BLaER1 treated with 17β-estradiol and CSF1 and Interleukin-3, amounts not matched to agents 10 nM and 100 nM (cell line): ENCODE measurements at regions not wholly inside any gene's neighbourhood (a gene's known extent, or its start where the extent isn't known, plus 50 kb on each side); places are given as distances from the start of the nearest gene placed in this dataset.

Experiments used
- H3K27ac ChIP-seq, 11 experiments: shearing (Covaris generic); formaldehyde crosslinking; 2 replicates each; pipeline ENCODE4 v1.8.1; 2022
- H3K27me3 ChIP-seq, 11 experiments: shearing (Covaris generic); formaldehyde crosslinking; 2 replicates each; pipeline ENCODE4 v1.8.1; 2022
- H3K36me3 ChIP-seq, 11 experiments: shearing (Covaris generic); formaldehyde crosslinking; 2 replicates each; pipeline ENCODE4 v1.8.1; 2022
- H3K4me1 ChIP-seq, 10 experiments: shearing (Covaris generic); formaldehyde crosslinking; 2 replicates each; pipeline ENCODE4 v1.8.1; 2022
- H3K4me2 ChIP-seq, 11 experiments: shearing (Covaris generic); formaldehyde crosslinking; 2 replicates each; pipeline ENCODE4 v1.8.1; 2022
- H3K4me3 ChIP-seq, 10 experiments: shearing (Covaris generic); formaldehyde crosslinking; 2 replicates each; pipeline ENCODE4 v1.8.1; 2022
- H3K9ac ChIP-seq, 11 experiments: shearing (Covaris generic); formaldehyde crosslinking; 2 replicates each; pipeline ENCODE4 v1.8.1; 2022
- H3K9me3 ChIP-seq, 11 experiments: shearing (Covaris generic); formaldehyde crosslinking; replicated peaks in 1 of 11; 2 replicates each; pipeline ENCODE4 v1.8.1; 2022
- H4K20me1 ChIP-seq, 11 experiments: shearing (Covaris generic); formaldehyde crosslinking; 2 replicates each; pipeline ENCODE4 v1.8.1; 2022
- Cebpa-rat ChIP-seq, 11 experiments: shearing (Covaris generic); IDR thresholded peaks; 2 replicates each; pipeline ENCODE4 v1.8.1; 2022

DNA sequence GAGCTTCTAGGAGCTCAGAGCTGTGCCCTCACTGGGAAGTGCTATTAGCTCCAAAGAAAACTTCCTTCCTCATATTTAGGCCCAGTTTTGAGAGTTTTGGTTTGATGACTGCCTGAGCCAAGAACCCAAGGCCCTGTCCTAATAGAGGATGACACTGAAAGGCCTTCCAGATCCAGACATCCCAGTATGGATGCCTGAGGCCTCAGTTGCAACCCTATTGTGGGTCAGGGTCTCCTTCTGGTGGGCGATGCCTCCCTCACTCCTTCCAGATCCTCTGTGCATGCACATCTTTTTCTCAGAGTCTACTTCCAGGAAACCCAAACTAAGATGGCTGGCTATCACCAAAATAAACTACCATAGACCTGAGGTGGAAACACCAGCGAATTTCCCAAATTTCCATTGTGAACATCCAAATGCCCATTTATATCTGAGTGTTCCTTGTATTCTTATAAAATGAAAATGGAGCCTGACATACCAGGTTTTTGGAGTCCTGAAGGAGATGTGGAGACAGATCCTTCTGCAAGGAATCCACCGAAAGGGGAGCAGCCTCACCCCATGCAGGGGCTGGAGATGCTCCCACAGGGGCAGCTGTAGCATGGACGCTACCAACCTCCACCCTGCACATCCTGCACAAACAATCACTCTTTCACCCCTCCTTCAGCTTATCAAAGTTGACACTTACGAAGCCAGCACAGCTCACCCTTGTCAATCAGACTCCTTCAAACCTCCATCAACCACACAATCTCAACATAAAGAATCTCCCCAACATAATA, 61.1 kb downstream of the GGTLC2 start:
- no peaks in the 10 kb centered on the region for H3K9me3 ChIP-seq

DNA sequence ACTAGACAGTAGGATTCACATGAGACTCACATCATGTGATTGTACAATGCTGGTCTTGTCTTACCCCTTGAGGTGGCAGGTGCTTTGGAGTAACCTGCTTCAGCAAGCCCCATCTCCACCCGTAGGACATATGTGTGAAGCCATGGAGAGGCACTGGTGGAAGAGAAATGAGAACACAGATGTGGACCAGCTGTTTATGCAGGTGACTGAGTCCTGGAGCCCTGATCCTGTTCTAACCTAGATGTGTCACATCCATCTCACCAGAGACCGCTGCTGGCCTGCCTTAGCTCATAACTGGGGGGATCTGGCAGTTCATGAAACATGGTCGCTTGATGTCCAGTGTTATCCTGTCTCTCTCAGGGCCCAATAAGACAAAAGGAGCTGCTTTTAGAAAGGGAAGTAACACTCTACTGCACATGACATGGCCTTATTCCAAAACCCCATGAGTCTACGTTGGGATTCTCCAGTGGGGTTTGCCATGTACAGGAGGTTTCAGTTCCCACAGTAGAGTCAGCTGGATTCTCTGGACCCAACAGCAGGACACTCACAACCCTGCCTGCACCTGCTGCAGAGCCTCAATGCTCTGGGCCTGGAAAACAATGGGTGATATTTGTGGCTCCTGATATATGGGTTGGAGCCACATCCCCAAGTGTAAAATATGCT, 62.0 kb downstream of the GGTLC2 start:
- no peaks in the 10 kb centered on the region for H3K9me3 ChIP-seq
- H4K20me1 ChIP-seq = no peaks in the 10 kb centered on the region; a peak in 2 of 22 replicates
- peaks cover 26 to 48% (median 37%) of the 10 kb centered on the region in 10 experiments for H3K4me1 ChIP-seq
- no peak for TF ChIP-seq Cebpa-rat (IDR thresholded peaks at IDR 0.05)
- no peaks in the 10 kb centered on the region for H3K36me3 ChIP-seq
- H3K27me3 ChIP-seq = no peaks in the 10 kb centered on the region
- H3K4me2 ChIP-seq = peak overlapping the region; percentile 14 to 69 (median 48); a peak in 20 of 22 replicates
- no peak overlapping the region for H3K4me3 ChIP-seq
- H3K27ac ChIP-seq = no peak overlapping the region
- H3K9ac ChIP-seq = no peak overlapping the region

More for the DNA sequence above, 61.1 kb downstream of the GGTLC2 start:
- no peak overlapping the region for H3K9ac ChIP-seq
- no peak for TF ChIP-seq Cebpa-rat (IDR thresholded peaks at IDR 0.05)
- peaks cover 26 to 48% (median 37%) of the 10 kb centered on the region in 10 experiments for H3K4me1 ChIP-seq
- H3K4me3 ChIP-seq = no peak overlapping the region
- peak overlapping the region; percentile 16 to 75 (median 62); a peak in 11 of 22 replicates for H3K4me2 ChIP-seq
- no peaks in the 10 kb centered on the region for H3K36me3 ChIP-seq
- H3K27ac ChIP-seq = no peak overlapping the region
- H4K20me1 ChIP-seq = no peaks in the 10 kb centered on the region; a peak in 2 of 22 replicates
- no peaks in the 10 kb centered on the region for H3K27me3 ChIP-seq

DNA sequence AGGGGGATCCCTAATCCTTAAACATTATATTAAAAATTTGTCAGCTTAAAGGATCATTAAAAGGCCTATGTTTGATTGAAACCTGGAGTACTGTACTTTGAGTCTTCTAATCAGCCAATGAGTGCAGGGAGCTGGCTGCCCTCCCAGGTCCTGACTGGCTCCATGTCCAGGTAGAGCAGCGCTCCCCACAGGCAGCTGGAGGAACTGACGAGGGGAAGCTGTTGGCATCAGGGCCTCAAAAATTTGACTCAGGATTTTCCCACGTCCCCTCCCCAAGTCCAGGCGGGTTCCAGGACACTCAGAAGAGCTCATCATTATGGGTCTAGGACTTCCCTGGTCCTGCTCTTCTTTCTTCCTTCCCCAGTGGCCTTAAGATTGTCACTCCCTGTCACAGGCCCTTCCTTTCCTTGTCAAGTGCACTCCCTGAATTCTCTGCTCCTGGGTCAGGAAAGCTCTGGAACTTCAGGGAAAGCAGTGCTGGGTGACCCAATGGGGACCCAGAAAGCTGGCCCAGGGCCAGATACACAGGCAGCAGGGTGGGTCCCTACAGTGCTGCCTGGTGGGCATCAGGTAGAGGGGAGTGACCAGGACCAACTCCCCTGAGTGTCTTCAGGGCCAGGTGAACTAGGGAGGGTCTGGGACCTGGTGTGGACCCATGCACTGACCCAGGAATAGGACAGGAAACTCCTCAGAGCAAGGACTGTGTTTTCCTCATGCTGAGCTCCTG, 65.5 kb downstream of the GGTLC2 start:
- Histone ChIP-seq H3K4me1 (peaks cover 42 to 55% (median 47%) of the 10 kb centered on the region in 10 experiments), H3K4me3 (no peak overlapping the region), H3K9ac (no peak overlapping the region), H3K4me2 (no peak overlapping the region), H3K36me3 (no peaks in the 10 kb centered on the region), H3K27ac (no peak overlapping the region), H3K27me3 (no peaks in the 10 kb centered on the region), H3K9me3 (no peaks in the 10 kb centered on the region), H4K20me1 (no peaks in the 10 kb centered on the region; a peak in 1 of 22 replicates)
- no peak for TF ChIP-seq Cebpa-rat (IDR thresholded peaks at IDR 0.05)

GRCh38 chr22:22710719-22711531, 66.5 kb downstream of the GGTLC2 start:
- peaks cover 47 to 56% (median 51%) of the 10 kb centered on the region in 10 experiments for H3K4me1 ChIP-seq
- no peak overlapping the region for H3K27ac ChIP-seq
- H3K9me3 ChIP-seq = no peaks in the 10 kb centered on the region
- TF ChIP-seq Cebpa-rat (IDR thresholded peaks at IDR 0.05) = no peak
- no peaks in the 10 kb centered on the region for H3K27me3 ChIP-seq
- H3K4me2 ChIP-seq = peak overlapping the region in 2 of 11 experiments; percentile 77 to 78; a peak in 1 of 22 replicates
- no peak overlapping the region for H3K4me3 ChIP-seq
- H4K20me1 ChIP-seq = no peaks in the 10 kb centered on the region; a peak in 1 of 22 replicates
- no peak overlapping the region for H3K9ac ChIP-seq
- no peaks in the 10 kb centered on the region for H3K36me3 ChIP-seq

GRCh38 chr22:22711532-22711913, 67.1 kb downstream of the GGTLC2 start:
- peak overlapping the region in 7 of 11 experiments; percentile 57 to 81 (median 77); a peak in 12 of 22 replicates for H3K4me2 ChIP-seq
- H4K20me1 ChIP-seq = no peaks in the 10 kb centered on the region; a peak in 1 of 22 replicates
- H3K27me3 ChIP-seq = no peaks in the 10 kb centered on the region
- no peak overlapping the region for H3K27ac ChIP-seq
- H3K36me3 ChIP-seq = no peaks in the 10 kb centered on the region
- no peak overlapping the region for H3K4me3 ChIP-seq
- H3K4me1 ChIP-seq = peaks cover 45 to 56% (median 50%) of the 10 kb centered on the region in 10 experiments
- no peak overlapping the region for H3K9ac ChIP-seq
- H3K9me3 ChIP-seq = no peaks in the 10 kb centered on the region
- TF ChIP-seq Cebpa-rat (IDR thresholded peaks at IDR 0.05) = no peak

DNA sequence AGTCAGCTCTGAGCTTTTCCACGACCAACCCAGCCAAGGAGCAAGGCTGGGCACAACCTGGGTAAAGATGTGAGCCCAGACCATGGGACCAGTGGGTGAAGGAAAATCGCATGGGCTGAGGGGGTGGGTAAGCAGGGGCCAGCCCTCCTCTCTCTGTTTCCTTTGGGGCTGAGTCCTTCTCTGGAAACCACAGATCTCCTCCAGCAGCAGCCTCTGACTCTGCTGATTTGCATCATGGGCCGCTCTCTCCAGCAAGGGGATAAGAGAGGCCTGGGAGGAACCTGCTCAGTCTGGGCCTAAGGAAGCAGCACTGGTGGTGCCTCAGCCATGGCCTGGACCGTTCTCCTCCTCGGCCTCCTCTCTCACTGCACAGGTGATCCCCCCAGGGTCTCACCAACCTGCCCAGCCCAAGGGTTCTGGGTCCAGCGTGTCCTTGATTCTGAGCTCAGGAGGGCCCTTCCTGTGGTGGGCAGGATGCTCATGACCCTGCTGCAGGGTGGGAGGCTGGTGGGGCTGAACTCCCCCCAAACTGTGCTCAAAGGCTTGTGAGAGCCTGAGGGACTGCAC, 67.8 kb downstream of the GGTLC2 start:
- Histone ChIP-seq H3K9me3 (no peaks in the 10 kb centered on the region), H3K4me3 (no peak overlapping the region), H3K9ac (peak overlapping the region in 1 of 11 experiments; percentile 2; a peak in 1 of 22 replicates), H3K27me3 (no peaks in the 10 kb centered on the region), H3K4me1 (peaks cover 38 to 51% (median 46%) of the 10 kb centered on the region in 10 experiments), H4K20me1 (no peaks in the 10 kb centered on the region; a peak in 1 of 22 replicates), H3K36me3 (no peaks in the 10 kb centered on the region), H3K4me2 (peak overlapping the region; percentile 38 to 89 (median 72)), H3K27ac (peak overlapping the region in 2 of 11 experiments; percentile 10 to 22; a peak in 1 of 22 replicates)
- no peak for TF ChIP-seq Cebpa-rat (IDR thresholded peaks at IDR 0.05)

DNA sequence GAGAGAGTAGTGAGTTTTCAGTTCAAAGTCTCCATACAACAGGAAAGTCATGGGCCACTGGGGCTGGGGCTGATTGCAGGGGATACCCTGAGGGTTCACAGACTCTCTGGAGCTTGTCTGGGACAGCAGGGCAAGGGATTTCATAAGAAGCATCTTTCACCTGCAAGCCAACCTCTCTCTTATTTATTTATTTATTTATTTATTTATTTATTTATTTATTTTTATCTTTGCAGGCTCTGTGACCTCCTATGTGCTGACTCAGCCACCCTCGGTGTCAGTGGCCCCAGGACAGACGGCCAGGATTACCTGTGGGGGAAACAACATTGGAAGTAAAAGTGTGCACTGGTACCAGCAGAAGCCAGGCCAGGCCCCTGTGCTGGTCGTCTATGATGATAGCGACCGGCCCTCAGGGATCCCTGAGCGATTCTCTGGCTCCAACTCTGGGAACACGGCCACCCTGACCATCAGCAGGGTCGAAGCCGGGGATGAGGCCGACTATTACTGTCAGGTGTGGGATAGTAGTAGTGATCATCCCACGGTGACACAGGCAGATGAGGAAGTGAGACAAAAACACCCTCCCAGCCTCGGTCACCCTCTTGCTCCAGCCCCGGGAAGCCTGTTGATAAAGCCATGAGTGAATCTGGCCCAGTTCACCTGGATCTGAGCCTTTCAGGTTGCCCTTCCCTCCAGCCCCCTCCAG, 68.4 kb downstream of the GGTLC2 start:
- no peak overlapping the region for H3K4me3 ChIP-seq
- H3K9me3 ChIP-seq = no peaks in the 10 kb centered on the region
- H3K27ac ChIP-seq = peak overlapping the region in 3 of 11 experiments; percentile 10 to 22 (median 21); a peak in 1 of 22 replicates
- H4K20me1 ChIP-seq = no peaks in the 10 kb centered on the region; a peak in 1 of 22 replicates
- no peaks in the 10 kb centered on the region for H3K27me3 ChIP-seq
- peak overlapping the region; percentile 38 to 89 (median 72) for H3K4me2 ChIP-seq
- no peaks in the 10 kb centered on the region for H3K36me3 ChIP-seq
- no peak overlapping the region; a peak in 1 of 22 replicates for H3K9ac ChIP-seq
- no peak for TF ChIP-seq Cebpa-rat (IDR thresholded peaks at IDR 0.05)
- peaks cover 45 to 55% (median 52%) of the 10 kb centered on the region in 10 experiments for H3K4me1 ChIP-seq
